SKM-1 (cell line): ENCODE measurements at regions not wholly inside any gene's neighbourhood (a gene's known extent, or its start where the extent isn't known, plus 50 kb on each side); places are given as distances from the start of the nearest gene placed in this dataset.
"Not testable (repeated sequence)": the region's sequence is repeated elsewhere in the genome, so short reads cannot be mapped to it uniquely, and the experiment has no call there.

Experiments used
- DNase-seq: peaks from one replicate; lab custom pipeline; 2025; ENCODE audit not compliant: unreplicated experiment; lab: John Stamatoyannopoulos, UW

GRCh38 chr2:16079637-16080036 lies 139.3 kb downstream of the MYCN start:
- no peak for DNase-seq

GRCh38 chr2:16077601-16078000 lies 137.3 kb downstream of the MYCN start:
- DNase-seq = no peak

- no peak for DNase-seq
Measured at GRCh38 chr2:16076911-16077310, 136.6 kb downstream of the MYCN start.

- DNase-seq = no peak
Measured at GRCh38 chr2:16075045-16076012, 135.0 kb downstream of the MYCN start.

- DNase-seq = no peak
Measured at GRCh38 chr2:16073921-16074425, 133.6 kb downstream of the MYCN start.

GRCh38 chr2:16073471-16073870 lies 133.1 kb downstream of the MYCN start:
- no peak for DNase-seq

GRCh38 chr2:16072638-16073290 lies 132.4 kb downstream of the MYCN start:
- no peak for DNase-seq

- DNase-seq = no peak
Measured at GRCh38 chr2:16071865-16072637, 131.7 kb downstream of the MYCN start.

- no peak for DNase-seq
Measured at GRCh38 chr2:16071039-16071864, 130.9 kb downstream of the MYCN start.

- no peak for DNase-seq
Measured at GRCh38 chr2:16070648-16070971, 130.3 kb downstream of the MYCN start.

- no peak for DNase-seq
Measured at GRCh38 chr2:16069933-16070647, 129.7 kb downstream of the MYCN start.

- DNase-seq = no peak
Measured at GRCh38 chr2:16069663-16069932, 129.2 kb downstream of the MYCN start.

GRCh38 chr2:16068552-16068940 lies 128.2 kb downstream of the MYCN start:
- DNase-seq = no peak

- no peak for DNase-seq
Measured at GRCh38 chr2:16067866-16068551, 127.7 kb downstream of the MYCN start.

GRCh38 chr2:16067444-16067843 lies 127.1 kb downstream of the MYCN start:
- DNase-seq = no peak

GRCh38 chr2:16067037-16067406 lies 126.7 kb downstream of the MYCN start:
- DNase-seq = no peak

GRCh38 chr2:16066261-16067036 lies 126.1 kb downstream of the MYCN start:
- DNase-seq = no peak

- DNase-seq = not testable (repeated sequence)
Measured at GRCh38 chr2:16065272-16066069, 125.1 kb downstream of the MYCN start.
